Neural cell (in vitro differentiated cells): ENCODE measurements at regions not wholly inside any gene's neighbourhood (a gene's known extent, or its start where the extent isn't known, plus 50 kb on each side); places are given as distances from the start of the nearest gene placed in this dataset.

ENCODE experiments used
- H2AFZ ChIP-seq: fragments of 200-600, 300-800 bp; sonication (generic), shearing (Covaris generic); 2 replicates; pipeline ENCODE4 v1.6.0; 2014; ENCODE audit warnings: low read depth, mild to moderate bottlenecking, antibody characterized with exemption, low read length, moderate library complexity
- H3F3A ChIP-seq: fragments of 200-600 bp; shearing (Covaris generic); 2 replicates; pipeline ENCODE4 v1.6.1; 2016; ENCODE audit warnings: mild to moderate bottlenecking, moderate library complexity, mixed read lengths, antibody characterized with exemption, low read length; ENCODE audit not compliant: insufficient read depth, poor library complexity, severe bottlenecking
- H3K27ac ChIP-seq: fragments of 200-600, 300-800 bp; sonication (generic), shearing (Covaris generic); 2 replicates; pipeline ENCODE4 v1.5.1; 2014; ENCODE audit warnings: mild to moderate bottlenecking, low read length, moderate library complexity
- H3K27me3 ChIP-seq: fragments of 300-800, 200-600 bp; sonication (generic), shearing (Covaris generic); 2 replicates; pipeline ENCODE4 v1.6.0; 2014; ENCODE audit warnings: mild to moderate bottlenecking, low read depth, low read length, moderate library complexity; ENCODE audit not compliant: insufficient read depth
- H3K36me3 ChIP-seq: fragments of 300-800, 200-600 bp; sonication (generic), shearing (Covaris generic); 2 replicates; pipeline ENCODE4 v1.5.1; 2014; ENCODE audit warnings: mild to moderate bottlenecking, antibody characterized with exemption, low read length, moderate library complexity; ENCODE audit not compliant: insufficient read depth
- H3K4me2 ChIP-seq: fragments of 300-800, 200-600 bp; sonication (generic), shearing (Covaris generic); 2 replicates; pipeline ENCODE4 v1.6.0; 2014; ENCODE audit warnings: mild to moderate bottlenecking, low read length
- H3K4me3 ChIP-seq: fragments of 300-800, 200-600 bp; sonication (generic), shearing (Covaris generic); 2 replicates; pipeline ENCODE4 v1.5.1; 2014; ENCODE audit warnings: mild to moderate bottlenecking, low read length, moderate library complexity
- H3K79me2 ChIP-seq: fragments of 200-600 bp; shearing (Covaris generic); replicated peaks from 2 replicates; pipeline ENCODE4 v1.6.0; 2014; ENCODE audit warnings: mild to moderate bottlenecking, low read length, moderate library complexity; ENCODE audit not compliant: insufficient read depth
- H3K9ac ChIP-seq: fragments of 300-800, 200-600 bp; sonication (generic), shearing (Covaris generic); 2 replicates; pipeline ENCODE4 v1.6.1; 2016; ENCODE audit warnings: mild to moderate bottlenecking, low read length, mixed read lengths
- H3K9me2 ChIP-seq: fragments of 200-600 bp; shearing (Covaris generic); 2 replicates; pipeline ENCODE4 v1.6.1; 2016; ENCODE audit warnings: mild to moderate bottlenecking, low read length, mixed read lengths; ENCODE audit not compliant: insufficient read depth
- H3K9me3 ChIP-seq: fragments of 200-600, 300-800 bp; sonication (generic), shearing (Covaris generic); 2 replicates; pipeline ENCODE4 v1.6.1; 2016; ENCODE audit warnings: mild to moderate bottlenecking, mixed run types, low read length, moderate library complexity, mixed read lengths
- H4K20me1 ChIP-seq: fragments of 200-600 bp; shearing (Covaris generic); 2 replicates; pipeline ENCODE4 v1.6.1; 2016; ENCODE audit warnings: mild to moderate bottlenecking, mixed run types; ENCODE audit not compliant: insufficient read depth
- CTCF ChIP-seq: fragments of 450-650 bp; IDR thresholded peaks from 2 replicates; pipeline ENCODE4 v1.5.1; 2014; ENCODE audit warnings: antibody characterized with exemption, mild to moderate bottlenecking, moderate library complexity; ENCODE audit not compliant: poor library complexity, severe bottlenecking
- EP300 ChIP-seq: fragments of 450-650 bp; conservative IDR thresholded peaks from 2 replicates; pipeline ENCODE4 v1.6.1; 2014; ENCODE audit warnings: antibody characterized with exemption, mild to moderate bottlenecking, moderate library complexity; ENCODE audit not compliant: poor library complexity, severe bottlenecking
- EZH2 ChIP-seq: fragments of 200-600, 300-800 bp; shearing (Covaris generic), sonication (generic); IDR thresholded peaks from 2 replicates; pipeline ENCODE4 v1.6.1; 2014; ENCODE audit warnings: antibody characterized with exemption, low read length, borderline replicate concordance, mild to moderate bottlenecking; ENCODE audit not compliant: insufficient read depth, poor library complexity, severe bottlenecking
- MXI1 ChIP-seq: fragments of 450-650 bp; conservative IDR thresholded peaks from 2 replicates; pipeline ENCODE4 v1.6.1; 2014; ENCODE audit warnings: antibody characterized with exemption, mild to moderate bottlenecking; ENCODE audit not compliant: poor library complexity, severe bottlenecking
- POLR2AphosphoS5 ChIP-seq: IDR thresholded peaks from 2 replicates; pipeline ENCODE4 v1.6.1; 2012
- RAD21 ChIP-seq: fragments of 450-650 bp; conservative IDR thresholded peaks from 2 replicates; pipeline ENCODE4 v1.6.1; 2014; ENCODE audit warnings: antibody characterized with exemption, mild to moderate bottlenecking, moderate library complexity
- REST ChIP-seq: IDR thresholded peaks from 2 replicates; pipeline ENCODE4 v1.6.1; 2012; ENCODE audit warnings: borderline replicate concordance
- SMC3 ChIP-seq: fragments of 450-650 bp; conservative IDR thresholded peaks from 2 replicates; pipeline ENCODE4 v1.6.1; 2014; ENCODE audit warnings: antibody characterized with exemption, mild to moderate bottlenecking, moderate library complexity; ENCODE audit not compliant: poor library complexity
- TAF1 ChIP-seq: IDR thresholded peaks from 2 replicates; pipeline ENCODE4 v1.6.1; 2012; ENCODE audit warnings: low read depth

GRCh38 chr2:221779614-221780067, 207.5 kb upstream of the EPHA4 start:
- H3F3A ChIP-seq, result no peaks in the 10 kb centered on the region
- no peaks in the 10 kb centered on the region for H3K79me2 ChIP-seq
- H3K4me3 ChIP-seq, result no peak overlapping the region
- no peaks in the 10 kb centered on the region for H3K36me3 ChIP-seq
- no peak overlapping the region for H2AFZ ChIP-seq
- no peak overlapping the region for H3K27ac ChIP-seq
- no peak overlapping the region for H3K9ac ChIP-seq
- H3K27me3 ChIP-seq, result no peaks in the 10 kb centered on the region
- H4K20me1 ChIP-seq, result no peaks in the 10 kb centered on the region
- H3K4me2 ChIP-seq, result no peak overlapping the region
- H3K9me3 ChIP-seq, result no peaks in the 10 kb centered on the region
- H3K9me2 ChIP-seq, result no peaks in the 10 kb centered on the region
- TF ChIP-seq POLR2AphosphoS5 (no peak), EP300 (no peak), TAF1 (no peak), MXI1 (no peak)

GRCh38 chr2:221778025-221778424, 205.9 kb upstream of the EPHA4 start:
- no peak overlapping the region for H2AFZ ChIP-seq
- peak overlapping the region; percentile 49 for H3K27ac ChIP-seq
- no peak overlapping the region for H3K4me2 ChIP-seq
- H3K4me3 ChIP-seq, result peak overlapping the region; percentile 26
- no peaks in the 10 kb centered on the region for H3F3A ChIP-seq
- no peak overlapping the region for H3K9ac ChIP-seq
- no peaks in the 10 kb centered on the region for H3K9me2 ChIP-seq
- no peaks in the 10 kb centered on the region for H3K36me3 ChIP-seq
- no peaks in the 10 kb centered on the region for H4K20me1 ChIP-seq
- H3K9me3 ChIP-seq, result no peaks in the 10 kb centered on the region
- no peaks in the 10 kb centered on the region for H3K27me3 ChIP-seq
- no peaks in the 10 kb centered on the region for H3K79me2 ChIP-seq
- TF ChIP-seq POLR2AphosphoS5 (no peak), MXI1 (no peak), REST (peak; percentile 56)

- no peaks in the 10 kb centered on the region for H3K27me3 ChIP-seq
- TF ChIP-seq CTCF (no peak), MXI1 (no peak), POLR2AphosphoS5 (no peak), RAD21 (no peak), TAF1 (no peak), EP300 (no peak), SMC3 (no peak), EZH2 (no peak), REST (no peak)
These were observed 205.0 kb upstream of the EPHA4 start for GRCh38 chr2:221777119-221777518.

More at GRCh38 chr2:221777119-221777518, 205.0 kb upstream of the EPHA4 start:
- no peak overlapping the region for H3K27ac ChIP-seq
- no peak overlapping the region for H3K4me2 ChIP-seq
- no peaks in the 10 kb centered on the region for H3K36me3 ChIP-seq
- H4K20me1 ChIP-seq, result no peaks in the 10 kb centered on the region
- H3K4me3 ChIP-seq, result no peak overlapping the region
- H3K9me2 ChIP-seq, result no peaks in the 10 kb centered on the region
- no peak overlapping the region for H3K9ac ChIP-seq
- H2AFZ ChIP-seq, result no peak overlapping the region
- H3K9me3 ChIP-seq, result no peaks in the 10 kb centered on the region
- no peaks in the 10 kb centered on the region for H3K79me2 ChIP-seq
- H3F3A ChIP-seq, result no peaks in the 10 kb centered on the region
